PFSK-1 (cell line): ENCODE measurements at regions not wholly inside any gene's neighbourhood (a gene's known extent, or its start where the extent isn't known, plus 50 kb on each side); places are given as distances from the start of the nearest gene placed in this dataset.

ENCODE experiments used
- FOXP2 ChIP-seq: optimal IDR thresholded peaks from 2 replicates; pipeline ENCODE3; 2011; ENCODE audit warnings: borderline replicate concordance, control low read depth, inconsistent platforms; ENCODE audit not compliant: insufficient read depth; ENCODE audit errors: extremely low read length, extremely low read depth
- POLR2AphosphoS5 ChIP-seq: IDR thresholded peaks from 2 replicates; pipeline ENCODE4 v1.6.1; 2012; ENCODE audit warnings: low read depth, mild to moderate bottlenecking, control low read depth, low read length, moderate library complexity
- REST ChIP-seq, 2 experiments: IDR thresholded peaks; 2 replicates each; pipeline versions ENCODE4 v1.6.1 to v1.8.0; 2011 to 2012; ENCODE audit warnings: low read depth in 2 of 2, low read length in 2 of 2, control low read depth in 1 of 2, inconsistent platforms in 1 of 2, mild to moderate bottlenecking in 1 of 2, moderate library complexity in 1 of 2; ENCODE audit not compliant: insufficient read depth in 1 of 2
- SIN3A ChIP-seq: IDR thresholded peaks from 2 replicates; pipeline ENCODE4 v1.6.1; 2012; ENCODE audit warnings: mild to moderate bottlenecking, low read length, moderate library complexity, borderline replicate concordance; ENCODE audit not compliant: insufficient read depth
- TAF1 ChIP-seq: IDR thresholded peaks from 2 replicates; pipeline ENCODE4 v1.6.1; 2012; ENCODE audit warnings: low read length, control low read depth, borderline replicate concordance; ENCODE audit not compliant: insufficient read depth

- TF ChIP-seq POLR2AphosphoS5 (no peak), SIN3A (no peak), FOXP2 (no peak), REST (IDR thresholded peaks at IDR 0.05; ENCODE audit: insufficient read depth in 1 of 2, low read depth in 2 of 2, low read length in 2 of 2) (no peak), TAF1 (no peak)
These were observed 354.1 kb upstream of the C1orf87 start for GRCh38 chr1:60427701-60428100.
